NCI-H2029 (cell line): ENCODE measurements at regions not wholly inside any gene's neighbourhood (a gene's known extent, or its start where the extent isn't known, plus 50 kb on each side); places are given as distances from the start of the nearest gene placed in this dataset.
"Not testable (repeated sequence)": the region's sequence is repeated elsewhere in the genome, so short reads cannot be mapped to it uniquely, and the experiment has no call there.

Experiments used
- DNase-seq: peaks from one replicate; lab custom pipeline; 2025; lab: John Stamatoyannopoulos, UW

- not testable (repeated sequence) for DNase-seq
These were observed 93.1 kb upstream of the NT5E start for GRCh38 chr6:85356743-85357142.

- DNase-seq = no peak
These were observed 94.1 kb upstream of the NT5E start for GRCh38 chr6:85355816-85356215.

DNA sequence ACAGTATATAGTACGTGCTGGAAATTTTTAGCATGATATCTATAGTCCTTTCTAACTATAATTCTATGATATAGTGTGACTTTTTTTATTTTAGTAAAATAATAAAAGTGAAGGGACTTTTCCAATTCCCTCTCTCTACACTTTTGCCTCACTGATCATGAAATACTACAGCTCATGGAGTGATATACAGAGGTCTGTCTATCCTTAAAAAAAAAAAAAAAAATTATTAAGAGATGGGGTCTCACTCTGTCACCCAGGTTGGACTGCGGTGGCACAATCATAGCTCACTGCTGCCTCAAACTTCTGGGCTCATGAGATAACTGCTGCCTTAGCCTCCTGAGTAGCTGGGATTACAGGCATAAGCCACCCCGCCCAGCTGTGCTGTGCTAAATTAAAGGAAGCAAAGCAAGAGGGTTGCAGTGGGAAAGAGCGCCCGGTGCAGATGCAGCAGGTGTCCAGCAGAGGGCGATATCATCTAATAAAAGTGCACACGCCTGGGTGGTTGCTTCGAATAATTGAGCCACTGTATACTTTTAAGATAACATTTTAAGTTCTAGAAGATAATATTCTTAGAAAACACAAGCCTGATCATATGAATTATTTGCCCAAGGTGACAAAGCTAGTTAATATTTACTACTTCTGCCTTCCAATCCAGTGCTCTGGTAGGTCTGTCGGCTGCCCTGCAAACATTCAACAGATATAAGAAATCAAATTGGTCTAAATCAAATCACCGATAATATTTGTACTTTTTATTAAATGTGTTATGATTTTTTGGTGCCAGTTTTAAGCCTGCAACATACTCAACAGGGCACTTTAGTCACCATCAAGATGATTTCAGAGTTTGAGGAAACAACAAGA is 94.9 kb upstream of the NT5E start:
- peak; percentile 24 for DNase-seq

GRCh38 chr6:85353012-85353411 is 96.9 kb upstream of the NT5E start:
- no peak for DNase-seq

- DNase-seq = no peak
These were observed 101.2 kb upstream of the NT5E start for GRCh38 chr6:85348643-85349042.

DNA sequence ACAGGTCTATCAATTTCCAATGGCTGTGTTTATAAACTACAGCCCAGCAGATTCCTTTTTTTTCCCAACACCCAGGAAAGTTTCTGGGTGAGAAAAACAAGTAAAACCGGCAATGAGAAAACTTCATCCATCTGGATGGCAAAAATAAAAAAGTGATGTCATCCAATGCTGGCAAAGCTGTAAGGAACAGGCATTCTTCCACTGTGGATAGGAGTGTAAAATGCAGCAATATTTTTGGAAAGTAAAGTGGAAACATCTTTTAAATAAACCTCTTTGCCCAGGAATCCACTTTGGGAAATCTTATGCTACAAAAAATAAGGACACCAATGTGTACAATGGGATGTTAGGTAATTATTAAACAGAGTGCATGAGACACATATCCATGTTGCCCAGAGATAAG is 102.1 kb upstream of the NT5E start:
- no peak for DNase-seq

GRCh38 chr6:85346196-85346595 is 103.7 kb upstream of the NT5E start:
- DNase-seq = no peak

DNA sequence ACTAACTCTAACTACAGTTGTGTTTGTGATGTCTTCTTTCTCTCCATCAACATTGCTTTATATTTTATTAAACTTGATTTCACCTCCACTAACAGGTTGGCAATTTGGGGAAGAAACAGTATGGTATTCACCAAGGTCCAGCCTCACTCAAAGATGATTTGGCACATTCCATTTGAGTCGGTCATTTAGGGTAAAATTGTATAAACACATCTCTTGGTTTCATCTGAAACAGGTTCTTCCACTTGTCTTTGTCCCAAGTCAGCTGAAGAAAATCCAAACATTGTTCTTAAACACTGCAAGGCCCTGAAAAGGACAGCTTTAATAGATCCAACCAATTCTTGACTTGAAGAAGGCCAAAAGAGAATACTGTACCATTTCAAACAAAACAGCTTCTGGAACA is 104.9 kb upstream of the NT5E start:
- DNase-seq = no peak

- no peak for DNase-seq
These were observed 106.5 kb upstream of the NT5E start for GRCh38 chr6:85343428-85343827.

DNA sequence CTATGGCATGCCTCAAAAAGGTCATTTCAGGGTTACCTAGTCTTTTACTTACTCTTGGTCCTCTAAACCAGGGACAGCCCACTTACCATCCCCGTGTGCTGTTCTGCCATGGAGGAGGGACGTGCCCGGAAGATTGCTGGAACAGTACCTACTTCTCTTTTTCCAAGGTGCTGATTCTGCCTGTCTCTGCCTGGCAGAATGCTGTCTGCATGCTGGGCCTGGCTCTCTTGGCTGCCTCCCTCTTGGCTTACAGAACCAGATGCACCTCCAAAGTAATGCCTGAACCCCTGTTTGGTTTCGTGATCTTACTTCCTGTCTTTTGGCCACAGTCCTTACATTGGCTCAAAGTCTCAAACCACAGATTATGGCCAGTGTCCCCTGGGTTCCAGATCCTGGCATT is 120.7 kb upstream of the NT5E start:
- DNase-seq = no peak

GRCh38 chr6:85325811-85326210 is 124.1 kb upstream of the NT5E start:
- not testable (repeated sequence) for DNase-seq

DNA sequence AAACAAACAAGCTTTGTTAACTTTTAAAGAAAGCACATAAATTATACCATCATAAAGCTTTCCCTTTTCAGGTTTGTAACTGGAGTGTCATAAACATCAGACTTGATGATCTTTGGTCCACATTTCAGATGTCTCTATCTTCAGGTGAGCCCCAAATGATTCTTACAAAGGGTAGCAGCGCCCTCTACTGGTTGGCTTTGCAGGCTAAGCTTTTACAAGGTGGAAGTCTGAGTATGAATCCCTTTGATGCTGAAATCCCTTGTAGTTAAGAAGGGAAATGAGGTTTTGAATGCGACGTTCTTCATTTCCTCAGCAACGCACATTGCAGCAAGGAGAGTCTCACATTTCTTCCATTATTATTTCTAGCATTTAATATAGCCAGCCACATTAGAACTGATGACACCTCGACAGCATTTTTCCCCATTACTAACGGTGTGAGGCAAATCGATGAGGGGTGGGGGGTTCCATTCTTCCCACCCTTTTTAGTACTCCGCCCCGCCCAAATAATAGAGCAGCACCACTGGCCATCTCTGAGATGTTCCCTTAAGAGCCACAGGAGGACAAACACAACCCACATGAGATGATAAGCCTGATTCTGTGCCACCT is 126.3 kb upstream of the NT5E start:
- DNase-seq = peak; percentile 46

DNA sequence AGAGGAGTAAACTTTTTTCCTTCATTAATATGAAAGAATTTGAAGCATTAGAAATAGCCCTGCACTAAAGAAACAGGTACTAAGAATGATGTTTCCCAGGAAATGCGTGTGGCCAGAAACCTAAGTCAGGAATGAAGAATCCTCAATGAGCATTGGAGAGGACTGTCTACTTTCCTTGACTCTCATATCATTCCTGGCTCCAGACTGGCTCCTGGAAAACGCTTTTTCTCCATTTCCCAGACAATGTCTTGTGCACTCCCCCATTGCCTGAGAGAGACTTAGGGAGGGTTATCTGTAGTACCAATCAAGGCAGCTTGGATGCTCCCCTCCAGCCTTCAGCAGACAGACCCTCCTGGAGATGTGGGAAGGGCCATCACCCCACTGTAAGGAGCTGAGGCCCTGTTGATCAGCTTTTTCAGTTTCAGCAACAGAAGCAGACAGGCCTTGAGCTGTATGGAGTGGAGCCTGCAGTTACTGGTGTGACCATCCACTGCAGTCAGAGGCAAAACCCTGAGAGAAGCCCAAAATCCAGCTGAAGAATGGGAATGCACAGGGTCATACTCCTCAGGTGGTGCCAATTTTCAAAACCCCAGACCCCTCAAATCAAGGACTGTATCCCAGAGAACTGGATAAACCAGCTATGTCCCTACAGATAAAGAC is 127.3 kb upstream of the NT5E start:
- no peak for DNase-seq

GRCh38 chr6:85321906-85322305 is 128.0 kb upstream of the NT5E start:
- no peak for DNase-seq

- DNase-seq = no peak
These were observed 135.3 kb upstream of the NT5E start for GRCh38 chr6:85314586-85314985.

DNA sequence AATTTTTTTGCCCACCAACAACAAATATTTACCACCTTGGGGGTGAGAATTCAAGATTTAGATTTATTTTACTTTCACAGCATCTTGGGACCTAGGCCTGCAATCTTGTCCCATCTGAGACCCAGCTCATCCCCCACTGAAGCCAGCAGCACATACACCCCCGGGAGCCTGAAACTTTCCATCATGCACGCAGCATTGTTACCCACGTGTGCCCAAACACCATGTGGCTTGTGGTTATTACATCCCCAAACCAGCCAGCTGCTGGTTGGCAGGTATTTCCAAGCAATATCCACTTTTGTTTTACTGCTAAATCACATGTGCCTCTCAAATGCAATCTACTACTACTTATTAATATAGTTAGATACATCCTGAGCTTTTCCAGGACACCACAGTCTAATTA is 149.3 kb upstream of the NT5E start:
- no peak for DNase-seq

DNA sequence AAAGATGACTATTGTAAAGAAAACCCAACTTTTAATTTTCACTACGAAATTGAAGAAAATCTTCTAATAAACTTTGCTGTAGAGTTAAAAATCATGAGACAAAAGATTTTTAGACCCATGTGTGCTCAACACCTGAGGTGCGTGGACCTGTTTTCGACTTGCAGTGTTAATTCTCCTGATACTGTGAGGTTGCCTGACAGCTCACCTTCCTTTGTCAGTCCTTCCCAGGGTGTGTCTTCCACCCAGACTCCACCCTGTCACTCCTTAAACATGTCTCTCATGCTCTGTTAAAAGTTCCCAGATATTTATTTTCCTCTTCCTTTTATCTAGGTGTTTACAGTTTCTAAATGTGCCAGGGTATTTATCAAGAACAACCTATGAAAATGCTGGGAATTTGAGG is 151.3 kb upstream of the NT5E start:
- DNase-seq = no peak

- DNase-seq = no peak
These were observed 158.6 kb upstream of the NT5E start for GRCh38 chr6:85291326-85291725.

DNA sequence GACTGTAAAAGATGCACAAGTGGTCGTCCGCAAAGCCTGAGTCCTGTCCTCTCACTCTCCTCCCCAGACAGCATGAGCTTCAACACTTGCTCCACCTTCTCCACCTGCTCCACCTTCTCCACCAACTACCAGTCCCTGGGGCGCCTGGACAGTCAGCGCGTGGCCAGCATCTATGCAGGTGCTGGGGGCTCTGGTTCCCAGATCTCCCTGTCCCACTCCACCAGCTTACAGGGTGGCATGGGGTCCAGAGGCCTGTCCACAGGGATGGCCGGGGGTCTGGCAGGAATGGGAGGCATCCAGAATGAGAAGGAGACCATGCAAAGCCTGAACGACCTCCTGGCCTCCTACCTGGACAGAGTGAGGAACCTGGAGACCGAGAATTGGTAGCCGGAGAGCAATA is 162.2 kb upstream of the NT5E start:
- no peak for DNase-seq

DNA sequence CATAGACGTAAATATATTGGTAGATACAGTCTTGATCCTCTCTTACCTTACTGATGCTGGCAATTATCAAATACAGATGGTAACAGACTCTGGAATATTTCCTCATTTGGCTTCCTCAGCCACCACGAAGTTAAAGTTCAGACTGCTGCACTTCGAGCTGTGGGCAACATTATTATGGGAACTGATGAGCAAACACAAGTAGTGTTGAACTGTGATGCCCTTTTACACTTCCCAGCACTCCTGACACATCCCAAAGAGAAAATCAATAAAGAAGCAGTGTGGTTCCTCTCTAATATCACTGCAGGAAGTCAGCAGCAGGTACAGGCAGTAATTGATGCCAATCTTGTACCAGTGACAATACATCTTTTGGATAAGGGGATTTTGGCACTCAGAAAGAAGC is 162.7 kb upstream of the NT5E start:
- DNase-seq = no peak

GRCh38 chr6:85286507-85286906 is 163.4 kb upstream of the NT5E start:
- DNase-seq = not testable (repeated sequence)

- no peak for DNase-seq
These were observed 163.9 kb upstream of the NT5E start for GRCh38 chr6:85285934-85286333.

GRCh38 chr6:85285114-85285513 is 164.8 kb upstream of the NT5E start:
- DNase-seq = no peak
